ENCODE measurements at regions not wholly inside any gene's neighbourhood (a gene's known extent, or its start where the extent isn't known, plus 50 kb on each side); places are given as distances from the start of the nearest gene placed in this dataset.
A peak's percentile ranks its signal among the peaks of the same experiment; 100 is the strongest.
"Not testable (repeated sequence)": the region's sequence is repeated elsewhere in the genome, so short reads cannot be mapped to it uniquely, and the experiment has no call there.

GRCh38 chr10:29870522-29871044 lies 188.8 kb downstream of the JCAD start:
- DNase-seq (ENCODE audit: low read depth in 1 of 2, low spot score in 1 of 2) = no peak
- no peak for TF ChIP-seq JUND (IDR thresholded peaks at IDR 0.05; ENCODE audit: low read depth)
- in situ Hi-C loops (cut with HindIII; ENCODE audit: low pct_unique_long_range_greater_than_20kb, low sequenced_read_pairs) = no loop called here

GRCh38 chr10:29869593-29869992 lies 189.8 kb downstream of the JCAD start:
- TF ChIP-seq JUND (IDR thresholded peaks at IDR 0.05; ENCODE audit: low read depth) = no peak
- in situ Hi-C loops (cut with HindIII; ENCODE audit: low pct_unique_long_range_greater_than_20kb, low sequenced_read_pairs) = no loop called here
- DNase-seq (ENCODE audit: low read depth in 1 of 2, low spot score in 1 of 2) = no peak

GRCh38 chr10:29866356-29866755 lies 193.0 kb downstream of the JCAD start:
- no peak for TF ChIP-seq JUND (IDR thresholded peaks at IDR 0.05; ENCODE audit: low read depth)
- in situ Hi-C loops (cut with HindIII; ENCODE audit: low pct_unique_long_range_greater_than_20kb, low sequenced_read_pairs) = no loop called here
- no peak for DNase-seq (ENCODE audit: low read depth in 1 of 2, low spot score in 1 of 2)

GRCh38 chr10:29865700-29866355 lies 193.6 kb downstream of the JCAD start:
- no peak for DNase-seq (ENCODE audit: low read depth in 1 of 2, low spot score in 1 of 2)
- TF ChIP-seq JUND (IDR thresholded peaks at IDR 0.05; ENCODE audit: low read depth) = no peak
- in situ Hi-C loops (cut with HindIII; ENCODE audit: low pct_unique_long_range_greater_than_20kb, low sequenced_read_pairs) = no loop called here

- no peak for TF ChIP-seq JUND (IDR thresholded peaks at IDR 0.05; ENCODE audit: low read depth)
- in situ Hi-C loops (cut with HindIII; ENCODE audit: low pct_unique_long_range_greater_than_20kb, low sequenced_read_pairs) = no loop called here
- no peak for DNase-seq (ENCODE audit: low read depth in 1 of 2, low spot score in 1 of 2)
These were observed 196.3 kb downstream of the JCAD start for GRCh38 chr10:29862923-29863614.

- in situ Hi-C loops (cut with HindIII; ENCODE audit: low pct_unique_long_range_greater_than_20kb, low sequenced_read_pairs) = no loop called here
- TF ChIP-seq JUND (IDR thresholded peaks at IDR 0.05; ENCODE audit: low read depth) = no peak
- no peak for DNase-seq (ENCODE audit: low read depth in 1 of 2, low spot score in 1 of 2)
These were observed 197.4 kb downstream of the JCAD start for GRCh38 chr10:29861811-29862505.

- DNase-seq (ENCODE audit: low read depth in 1 of 2, low spot score in 1 of 2); in situ Hi-C loops (cut with HindIII; ENCODE audit: low pct_unique_long_range_greater_than_20kb, low sequenced_read_pairs): not testable (repeated sequence)
These were observed 198.2 kb downstream of the JCAD start for GRCh38 chr10:29861231-29861630.

GRCh38 chr10:29860166-29860565 lies 199.2 kb downstream of the JCAD start:
- in situ Hi-C loops (cut with HindIII; ENCODE audit: low pct_unique_long_range_greater_than_20kb, low sequenced_read_pairs) = no loop called here
- no peak for DNase-seq (ENCODE audit: low read depth in 1 of 2, low spot score in 1 of 2)
- TF ChIP-seq JUND (IDR thresholded peaks at IDR 0.05; ENCODE audit: low read depth) = no peak

GRCh38 chr10:29859521-29860130 lies 199.8 kb downstream of the JCAD start:
- in situ Hi-C loops (cut with HindIII; ENCODE audit: low pct_unique_long_range_greater_than_20kb, low sequenced_read_pairs) = no loop called here
- no peak for TF ChIP-seq JUND (IDR thresholded peaks at IDR 0.05; ENCODE audit: low read depth)
- DNase-seq (ENCODE audit: low read depth in 1 of 2, low spot score in 1 of 2) = no peak

GRCh38 chr10:29858702-29859267 lies 200.6 kb downstream of the JCAD start:
- DNase-seq (ENCODE audit: low read depth in 1 of 2, low spot score in 1 of 2) = no peak
- TF ChIP-seq JUND (IDR thresholded peaks at IDR 0.05; ENCODE audit: low read depth) = no peak
- in situ Hi-C loops (cut with HindIII; ENCODE audit: low pct_unique_long_range_greater_than_20kb, low sequenced_read_pairs) = no loop called here

GRCh38 chr10:29857843-29858701 lies 201.3 kb downstream of the JCAD start:
- in situ Hi-C loops (cut with HindIII; ENCODE audit: low pct_unique_long_range_greater_than_20kb, low sequenced_read_pairs) = no loop called here
- DNase-seq (ENCODE audit: low read depth in 1 of 2, low spot score in 1 of 2) = peak; percentile 26 to 81
- TF ChIP-seq JUND (IDR thresholded peaks at IDR 0.05; ENCODE audit: low read depth) = no peak

GRCh38 chr10:29856295-29856694 lies 203.1 kb downstream of the JCAD start:
- TF ChIP-seq JUND (IDR thresholded peaks at IDR 0.05; ENCODE audit: low read depth) = no peak
- in situ Hi-C loops (cut with HindIII; ENCODE audit: low pct_unique_long_range_greater_than_20kb, low sequenced_read_pairs) = no loop called here
- no peak for DNase-seq (ENCODE audit: low read depth in 1 of 2, low spot score in 1 of 2)

All from T47D (cell line).